AG10803 (cell line): ENCODE measurements at regions not wholly inside any gene's neighbourhood (a gene's known extent, or its start where the extent isn't known, plus 50 kb on each side); places are given as distances from the start of the nearest gene placed in this dataset.

Source experiments
- DNase-seq: peaks from one replicate; pipeline ENCODE4 v3.0.0; 2010; ENCODE audit warnings: low read depth
- H3K4me3 ChIP-seq: 2 replicates; pipeline ENCODE4 v1.5.1; 2011; ENCODE audit warnings: mild to moderate bottlenecking, low read length, control low read depth
- TF ChIP-seq, protein P1 (sequence below): conservative IDR thresholded peaks from 2 replicates; pipeline ENCODE4 v1.5.1; 2011; ENCODE audit warnings: mild to moderate bottlenecking, low read length, control low read depth, inconsistent platforms

GRCh38 chr10:108784534-108784933 lies 1138.8 kb downstream of the XPNPEP1 start:
- no peak overlapping the region for H3K4me3 ChIP-seq
- TF ChIP-seq, protein P1, sequence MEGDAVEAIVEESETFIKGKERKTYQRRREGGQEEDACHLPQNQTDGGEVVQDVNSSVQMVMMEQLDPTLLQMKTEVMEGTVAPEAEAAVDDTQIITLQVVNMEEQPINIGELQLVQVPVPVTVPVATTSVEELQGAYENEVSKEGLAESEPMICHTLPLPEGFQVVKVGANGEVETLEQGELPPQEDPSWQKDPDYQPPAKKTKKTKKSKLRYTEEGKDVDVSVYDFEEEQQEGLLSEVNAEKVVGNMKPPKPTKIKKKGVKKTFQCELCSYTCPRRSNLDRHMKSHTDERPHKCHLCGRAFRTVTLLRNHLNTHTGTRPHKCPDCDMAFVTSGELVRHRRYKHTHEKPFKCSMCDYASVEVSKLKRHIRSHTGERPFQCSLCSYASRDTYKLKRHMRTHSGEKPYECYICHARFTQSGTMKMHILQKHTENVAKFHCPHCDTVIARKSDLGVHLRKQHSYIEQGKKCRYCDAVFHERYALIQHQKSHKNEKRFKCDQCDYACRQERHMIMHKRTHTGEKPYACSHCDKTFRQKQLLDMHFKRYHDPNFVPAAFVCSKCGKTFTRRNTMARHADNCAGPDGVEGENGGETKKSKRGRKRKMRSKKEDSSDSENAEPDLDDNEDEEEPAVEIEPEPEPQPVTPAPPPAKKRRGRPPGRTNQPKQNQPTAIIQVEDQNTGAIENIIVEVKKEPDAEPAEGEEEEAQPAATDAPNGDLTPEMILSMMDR: no peak
- DNase-seq: no peak

GRCh38 chr10:108783897-108784296 lies 1139.4 kb downstream of the XPNPEP1 start:
- TF ChIP-seq, protein P1: peak; percentile 42
- H3K4me3 ChIP-seq: no peak overlapping the region
- DNase-seq: peak; percentile 54

- TF ChIP-seq, protein P1: no peak
- DNase-seq: peak; percentile 28
- no peak overlapping the region for H3K4me3 ChIP-seq
These were observed 1140.9 kb downstream of the XPNPEP1 start for GRCh38 chr10:108782411-108782810.

DNA sequence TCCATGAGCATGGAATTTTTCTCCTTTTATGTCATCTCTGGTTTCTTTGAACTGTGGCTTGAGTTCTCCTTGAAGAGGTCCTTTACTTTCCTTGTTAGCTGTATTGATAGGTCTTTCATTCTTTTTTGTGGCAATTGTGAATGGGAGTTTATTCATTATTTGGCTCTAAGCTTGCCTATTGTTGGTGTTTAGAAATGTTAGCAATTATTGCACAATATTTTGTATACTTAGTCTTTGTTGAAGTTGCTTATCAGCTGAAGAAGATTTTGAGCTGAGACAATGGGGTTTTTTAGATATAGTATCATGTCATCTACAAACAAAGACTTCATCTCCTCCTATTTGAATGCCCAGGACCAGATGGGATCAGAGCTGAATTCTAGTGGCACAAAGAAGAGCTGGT lies 1143.8 kb downstream of the XPNPEP1 start:
- no peak for DNase-seq
- H3K4me3 ChIP-seq: no peak overlapping the region
- TF ChIP-seq, protein P1: no peak

DNA sequence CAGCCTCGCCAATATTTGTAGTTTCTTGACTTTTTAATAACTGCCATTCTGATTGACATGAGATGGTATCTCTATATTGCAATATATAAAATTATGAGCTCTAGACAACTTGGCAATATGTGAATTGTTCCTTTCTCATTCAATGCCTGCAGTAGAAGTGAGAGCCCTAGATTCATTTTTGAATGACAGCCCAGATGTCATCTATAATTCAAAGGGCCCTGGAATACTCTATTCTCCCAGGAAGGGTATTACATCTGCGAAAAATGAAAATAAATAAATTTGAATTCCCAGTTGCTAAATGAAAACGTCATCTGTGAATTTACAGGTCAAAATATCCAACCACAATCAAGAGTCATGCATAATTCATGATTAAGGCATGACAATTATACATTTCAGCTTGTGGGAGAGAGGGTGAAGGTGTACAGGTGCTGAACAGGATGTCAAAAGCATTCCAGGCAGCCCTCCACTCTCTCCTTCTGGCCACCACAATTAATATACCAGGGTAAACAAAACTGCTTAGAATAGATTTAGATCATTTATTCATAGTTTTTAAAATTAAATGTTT lies 1147.3 kb downstream of the XPNPEP1 start:
- TF ChIP-seq, protein P1: no peak
- H3K4me3 ChIP-seq: no peak overlapping the region
- peak; percentile 23 for DNase-seq

- DNase-seq: peak; percentile 46
- TF ChIP-seq, protein P1: no peak
- no peak overlapping the region for H3K4me3 ChIP-seq
These were observed 1152.2 kb downstream of the XPNPEP1 start for GRCh38 chr10:108771106-108771505.

GRCh38 chr10:108765794-108766193 lies 1157.5 kb downstream of the XPNPEP1 start:
- TF ChIP-seq, protein P1: no peak
- no peak for DNase-seq

More at GRCh38 chr10:108765794-108766193, 1157.5 kb downstream of the XPNPEP1 start:
- H3K4me3 ChIP-seq: no peak overlapping the region
